K562 (cell line): ENCODE measurements at regions not wholly inside any gene's neighbourhood (a gene's known extent, or its start where the extent isn't known, plus 50 kb on each side); places are given as distances from the start of the nearest gene placed in this dataset.

Experiments used
- ATAC-seq: fragments of 200-7000 bp; cut with Tn5 transposase; 3 replicates; pipeline ENCODE4 v1.9.1; 2020; ENCODE audit warnings: moderate library complexity
- BruUV-seq: library from RNA; stranded (reverse); fragments of 400-500 nt; replicated peaks from 2 replicates; lab custom pipeline; 2021; lab: Mats Ljungman, UMichigan
- CTCF ChIA-PET: fragments of 300-600 bp; formaldehyde crosslinking; extraction: SDS; loops from one replicate; lab custom pipeline; 2021; ENCODE audit warnings: low intra/inter-chr PET ratio; lab: Yijun Ruan, JAX
- POLR2A ChIA-PET: fragments of 300-600, 350-650 bp; sonication (Branson Sonifier 250); formaldehyde crosslinking; extraction: SDS; loops from one replicate; lab custom pipeline; 2021; ENCODE audit warnings: antibody characterized with exemption, inconsistent platforms; lab: Yijun Ruan, JAX
- DNase-seq, 4 experiments: peaks; one replicate each; pipeline versions ENCODE4 v3.0.0 to v3.0.0-alpha.2; 2011 to 2018; ENCODE audit warnings: low spot score in 3 of 4, mixed read lengths in 3 of 4; ENCODE audit errors: extremely low read depth in 1 of 4
- FAIRE-seq: peaks from 2 replicates; lab custom pipeline; 2011; peaks lifted over from hg19 to GRCh38; lab: Jason Lieb, UNC
- H2AFZ ChIP-seq: 2 replicates; pipeline ENCODE4 v1.6.0; 2011; ENCODE audit warnings: low read depth, low read length, control low read depth, inconsistent platforms
- H3K27ac ChIP-seq: fragments of 200-600 bp; 3 replicates; pipeline ENCODE4 v1.8.0; 2011; ENCODE audit warnings: low read depth, mild to moderate bottlenecking, control low read depth, inconsistent platforms, low read length, moderate library complexity, mixed read lengths; ENCODE audit errors: extremely low read depth
- H3K27me3 ChIP-seq, 2 experiments: fragments of 300-600 bp in 1 of 2; 2 replicates in 1 of 2; 3 replicates in 1 of 2; pipeline versions ENCODE4 v1.6.0 to v1.8.0; 2011; ENCODE audit warnings: inconsistent platforms in 2 of 2, low read length in 2 of 2, mild to moderate bottlenecking in 1 of 2, mixed read lengths in 1 of 2, moderate library complexity in 1 of 2; ENCODE audit not compliant: control insufficient read depth in 2 of 2, insufficient read depth in 2 of 2
- H3K36me3 ChIP-seq: fragments of 300-600 bp; 3 replicates; pipeline ENCODE4 v1.8.0; 2011; ENCODE audit warnings: mild to moderate bottlenecking, low read length, inconsistent platforms; ENCODE audit not compliant: control insufficient read depth, insufficient read depth
- H3K4me1 ChIP-seq, 2 experiments: fragments of 200-600 bp in 1 of 2; replicated peaks in 1 of 2; 2 replicates in 1 of 2; 3 replicates in 1 of 2; pipeline versions ENCODE4 v1.5.1 to v1.8.0; 2011; ENCODE audit warnings: inconsistent platforms in 2 of 2, low read length in 2 of 2, mild to moderate bottlenecking in 1 of 2, mixed read lengths in 1 of 2, moderate library complexity in 1 of 2; ENCODE audit not compliant: control insufficient read depth in 2 of 2, insufficient read depth in 2 of 2
- H3K4me2 ChIP-seq: 2 replicates; pipeline ENCODE4 v1.6.1; 2011; ENCODE audit warnings: low read length, control low read depth, inconsistent platforms, mixed read lengths; ENCODE audit not compliant: insufficient read depth
- H3K4me3 ChIP-seq: fragments of 200-600 bp; sonication (generic), shearing (Covaris generic); 2 replicates; pipeline ENCODE4 v1.5.1; 2016; ENCODE audit warnings: control low read depth, inconsistent platforms
- H3K79me2 ChIP-seq: fragments of 200-600 bp; 3 replicates; pipeline ENCODE4 v1.8.0; 2011; ENCODE audit warnings: low read length, inconsistent platforms; ENCODE audit not compliant: control insufficient read depth, insufficient read depth
- H3K9ac ChIP-seq, 2 experiments: 2 replicates each; pipeline versions ENCODE4 v1.6.0 to v1.6.1; 2011; ENCODE audit warnings: low read depth in 2 of 2, low read length in 2 of 2, control low read depth in 1 of 2, inconsistent platforms in 1 of 2, mild to moderate bottlenecking in 1 of 2, mixed read lengths in 1 of 2; ENCODE audit not compliant: insufficient read depth in 1 of 2
- H3K9me1 ChIP-seq: one replicate; pipeline ENCODE4 v1.6.0; 2011; ENCODE audit warnings: inconsistent platforms, mild to moderate bottlenecking, low read length, moderate library complexity; ENCODE audit not compliant: control insufficient read depth, insufficient read depth
- H3K9me3 ChIP-seq: replicated peaks from 2 replicates; pipeline ENCODE4 v1.5.1; 2011; ENCODE audit warnings: low read depth, low read length, inconsistent platforms; ENCODE audit not compliant: control insufficient read depth, insufficient read depth
- H4K20me1 ChIP-seq: replicated peaks from 2 replicates; pipeline ENCODE4 v1.6.1; 2011; ENCODE audit warnings: low read length, inconsistent platforms, mixed read lengths; ENCODE audit not compliant: control insufficient read depth, insufficient read depth
- ELK1 ChIP-seq: sonication (generic); formaldehyde crosslinking; IDR thresholded peaks from 2 replicates; pipeline ENCODE4 v1.8.1; 2022; ENCODE audit warnings: missing genetic modification reagents
- FOXA1 ChIP-seq: fragments of 450-650 bp; IDR thresholded peaks from 2 replicates; pipeline ENCODE4 v1.6.1; 2016; ENCODE audit warnings: mild to moderate bottlenecking, borderline replicate concordance
- MBD1 ChIP-seq: fragments of 250-450 bp; sonication (Bioruptor Pico); IDR thresholded peaks from 2 replicates; pipeline ENCODE4 v1.8.0; 2022; ENCODE audit warnings: inconsistent platforms
- SOX6 ChIP-seq: fragments of 450-650 bp; IDR thresholded peaks from 2 replicates; pipeline ENCODE4 v1.6.1; 2014; ENCODE audit warnings: mild to moderate bottlenecking
- ZNF274 ChIP-seq: IDR thresholded peaks from 2 replicates; pipeline ENCODE4 v1.6.1; 2011; ENCODE audit warnings: low read depth, mild to moderate bottlenecking, low read length, moderate library complexity, borderline replicate concordance
- WGBS: fragments of 100-300 bp; shearing (Covaris generic); methylation state at CpG from one replicate; pipeline ENCODE4 v1.1.6; 2016; ENCODE audit warnings: low coverage, mixed read lengths; ENCODE audit not compliant: insufficient coverage; ENCODE audit errors: missing lambda C conversion rate; 5-methylcytosine and 5-hydroxymethylcytosine counted together
- in situ Hi-C: fragments of 300-500 bp; cut with MboI; formaldehyde crosslinking; loops from 4 replicates; pipeline ENCODE4 v1.15.0; 2018; ENCODE audit warnings: inconsistent platforms, mixed read lengths
- intact Hi-C: fragments of 100-400 bp; cut with micrococcal nuclease; formaldehyde crosslinking; loops from 2 replicates; pipeline ENCODE4 v1.14.2; 2022

GRCh38 chr7:135837675-135838074 lies 89.1 kb upstream of the FAM180A start:
- TF ChIP-seq MBD1 (CRISPR knock-in tag) = no peak
- TF ChIP-seq ZNF274 = no peak
- no peak for TF ChIP-seq ELK1 (CRISPR knock-in tag)
- no peak for TF ChIP-seq SOX6
- TF ChIP-seq FOXA1 = no peak
- ATAC-seq (no peak), FAIRE-seq (no peak), DNase-seq (no peak)
- Histone ChIP-seq H2AFZ (no peak overlapping the region), H3K79me2 (no peaks in the 10 kb centered on the region), H3K36me3 (no peaks in the 10 kb centered on the region), H3K4me1 (no peaks in the 10 kb centered on the region), H3K4me2 (no peak overlapping the region), H3K9me1 (no peaks in the 10 kb centered on the region), H3K27ac (no peak overlapping the region), H3K27me3 (peaks cover 18 to 22% of the 10 kb centered on the region in 2 experiments), H3K4me3 (no peak overlapping the region), H3K9ac (no peak overlapping the region), H4K20me1 (no peaks in the 10 kb centered on the region), H3K9me3 (no peaks in the 10 kb centered on the region)
- intact Hi-C loops (no loop called here), in situ Hi-C loops (no loop called here)
- no TSS peak for BruUV-seq
- 0% methylated on average over 2 of the region's 2 CpGs for WGBS
- CTCF ChIA-PET = no interaction called here
- POLR2A ChIA-PET = no interaction called here
